ENCODE measurements at regions not wholly inside any gene's neighbourhood (a gene's known extent, or its start where the extent isn't known, plus 50 kb on each side); places are given as distances from the start of the nearest gene placed in this dataset.

- no peak overlapping the region for H3K4me3 Mint-ChIP-seq
- WGBS (ENCODE audit: extremely low coverage, insufficient read length, low lambda C conversion rate) = no CpG with 5 or more reads among the region's 2 CpGs
Observed at GRCh38 chr3:74023395-74023794, 398.7 kb upstream of the PDZRN3 start.

More at GRCh38 chr3:74023395-74023794, 398.7 kb upstream of the PDZRN3 start:
- H2BK12ac ChIP-seq (ENCODE audit: insufficient read length, low read depth, low read length) = no peak overlapping the region
- H3K27ac ChIP-seq (ENCODE audit: insufficient read length, low read depth, low read length) = no peak overlapping the region
- H4K91ac ChIP-seq (ENCODE audit: insufficient read length, low read depth, low read length) = no peak overlapping the region
- H3K27ac Mint-ChIP-seq = no peak overlapping the region; a peak in 1 of 7 replicates
- no peaks in the 10 kb centered on the region for H3K4me1 ChIP-seq (ENCODE audit: insufficient read depth, low read length)
- H3K14ac ChIP-seq (ENCODE audit: insufficient read depth, low read length) = no peak overlapping the region
- H2BK15ac ChIP-seq (ENCODE audit: low read depth, low read length) = no peak overlapping the region
- DNase-seq = no peak
- no peaks in the 10 kb centered on the region for H3K4me1 Mint-ChIP-seq
- H3K4ac ChIP-seq (ENCODE audit: low read depth, low read length) = no peak overlapping the region
- no peaks in the 10 kb centered on the region for H3K79me1 ChIP-seq (ENCODE audit: insufficient read depth, low read depth, low read length, poor library complexity, severe bottlenecking)
- H4K20me1 ChIP-seq (ENCODE audit: control insufficient read depth, insufficient read depth, insufficient read length) = no peaks in the 10 kb centered on the region
- no peaks in the 10 kb centered on the region for H3K79me2 ChIP-seq (ENCODE audit: insufficient read depth, low read length)
- H3K4me2 ChIP-seq (ENCODE audit: insufficient read depth, insufficient read length, low read length) = no peak overlapping the region
- no peak overlapping the region for H4K8ac ChIP-seq (replicated peaks; ENCODE audit: insufficient read length, low read depth, low read length)
- no peaks in the 10 kb centered on the region for H3K36me3 Mint-ChIP-seq (ENCODE audit: insufficient read depth in 1 of 3, low read depth in 3 of 3)
- no peak overlapping the region for H2BK20ac ChIP-seq (ENCODE audit: low read depth, low read length, poor library complexity, severe bottlenecking)
- no peak overlapping the region for H4K5ac ChIP-seq (ENCODE audit: insufficient read length, low read depth, low read length)
- no peak overlapping the region for H2BK120ac ChIP-seq (ENCODE audit: low read depth, low read length, poor library complexity, severe bottlenecking)
- no peak overlapping the region for H3K23ac ChIP-seq (ENCODE audit: insufficient read length, low read depth, low read length)
- no peak overlapping the region for H2BK5ac ChIP-seq (ENCODE audit: insufficient read length, low read length)
- H3K9me3 Mint-ChIP-seq = no peaks in the 10 kb centered on the region
- H3K23me2 ChIP-seq (ENCODE audit: insufficient read length, low read depth, low read length, poor library complexity, severe bottlenecking) = no peaks in the 10 kb centered on the region
- no peaks in the 10 kb centered on the region for H3K27me3 ChIP-seq (ENCODE audit: insufficient read depth, low read length)
- no peak for TF ChIP-seq CTCF (conservative IDR thresholded peaks at IDR 0.05)
- no peaks in the 10 kb centered on the region for H3K9me3 ChIP-seq (ENCODE audit: control insufficient read depth, low read depth, low read length)
- no peak overlapping the region for H3K56ac ChIP-seq (ENCODE audit: insufficient read length, low read depth, low read length)
- H3T11ph ChIP-seq (ENCODE audit: low read length) = no peak overlapping the region
- H2AK5ac ChIP-seq (ENCODE audit: insufficient read length, low read length) = no peak overlapping the region
- H3K9ac ChIP-seq (ENCODE audit: extremely low read depth, insufficient read length, low read length) = no peak overlapping the region
- no peak overlapping the region for H2AFZ ChIP-seq (ENCODE audit: low read length)
- no peaks in the 10 kb centered on the region; the same call in 1 of the 2 replicates for H3K27me3 Mint-ChIP-seq (ENCODE audit: low read depth)
- no peak overlapping the region for H3K18ac ChIP-seq (ENCODE audit: insufficient read length, low read depth, low read length)

All from H9 (cell line).